Neural progenitor cell (in vitro differentiated cells): ENCODE measurements at regions not wholly inside any gene's neighbourhood (a gene's known extent, or its start where the extent isn't known, plus 50 kb on each side); places are given as distances from the start of the nearest gene placed in this dataset.

Experiments used
- CTCF ChIP-seq: fragments of 200-600 bp; sonication (generic); IDR thresholded peaks from 2 replicates; pipeline ENCODE4 v1.5.1; 2017; ENCODE audit warnings: antibody characterized with exemption, mild to moderate bottlenecking
- EZH2 ChIP-seq: fragments of 200-600 bp; sonication (generic); IDR thresholded peaks from 2 replicates; pipeline ENCODE4 v1.6.1; 2017; ENCODE audit warnings: antibody characterized with exemption, mild to moderate bottlenecking, moderate library complexity
- EZH2phosphoT487 ChIP-seq: fragments of 200-600 bp; sonication (generic); IDR thresholded peaks from 2 replicates; pipeline ENCODE4 v1.6.1; 2017; ENCODE audit warnings: antibody characterized with exemption

- TF ChIP-seq EZH2 (no peak), CTCF (no peak), EZH2phosphoT487 (no peak)
Measured at GRCh38 chr13:112238436-112238995, 137.6 kb upstream of the SPACA7 start.
